GM21825 (cell line): ENCODE measurements at regions not wholly inside any gene's neighbourhood (a gene's known extent, or its start where the extent isn't known, plus 50 kb on each side); places are given as distances from the start of the nearest gene placed in this dataset.
"Not testable (repeated sequence)": the region's sequence is repeated elsewhere in the genome, so short reads cannot be mapped to it uniquely, and the experiment has no call there.

ENCODE experiments used
- ATAC-seq: cut with Tn5 transposase; IDR thresholded peaks from one replicate; pipeline ENCODE4 v1.9.1; 2021; ENCODE audit warnings: mild to moderate bottlenecking, moderate library complexity; ENCODE audit not compliant: unreplicated experiment

DNA sequence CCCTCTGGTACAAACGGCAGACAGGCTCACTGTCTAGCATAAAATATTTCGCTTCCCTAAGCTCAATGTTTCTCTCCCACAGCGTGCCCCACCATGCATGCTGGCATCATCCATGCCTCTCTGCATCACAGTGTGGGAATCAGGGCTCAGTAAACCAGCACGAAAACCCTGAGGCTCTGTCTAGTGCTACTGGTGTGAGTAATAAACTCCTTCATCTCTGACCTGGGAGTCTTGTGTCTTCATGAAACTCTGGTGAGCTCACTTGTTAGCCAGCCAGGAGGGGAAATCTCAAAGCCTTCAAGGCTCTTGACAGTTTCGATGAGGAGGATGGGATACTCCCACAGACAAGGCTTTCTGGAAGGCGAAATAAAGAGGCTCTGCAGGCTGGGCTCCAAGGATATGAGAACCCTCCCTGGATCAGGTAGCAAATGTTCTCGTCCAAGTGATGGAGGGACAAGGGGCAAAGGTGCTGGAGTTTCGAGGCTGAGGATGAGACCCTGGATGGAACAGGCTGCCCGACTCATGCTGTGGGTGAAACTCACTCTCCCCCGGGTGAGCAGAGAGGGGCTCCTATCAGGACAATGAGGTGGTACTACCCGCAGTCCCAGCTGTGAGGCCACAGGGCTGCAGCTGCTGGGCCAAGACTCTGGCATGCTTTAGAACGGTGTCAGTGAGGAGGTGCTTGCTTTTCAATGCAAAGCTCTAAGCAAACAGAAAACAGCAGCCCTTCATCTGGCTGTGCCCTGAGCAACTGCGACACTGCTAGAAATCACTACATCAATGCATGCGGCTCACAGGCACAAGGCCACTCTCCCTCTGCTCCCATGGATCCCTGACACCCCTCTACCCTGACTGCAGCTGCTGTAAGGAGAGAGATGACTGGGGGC is 69.3 kb downstream of the SHANK2 start:
- no peak for ATAC-seq

DNA sequence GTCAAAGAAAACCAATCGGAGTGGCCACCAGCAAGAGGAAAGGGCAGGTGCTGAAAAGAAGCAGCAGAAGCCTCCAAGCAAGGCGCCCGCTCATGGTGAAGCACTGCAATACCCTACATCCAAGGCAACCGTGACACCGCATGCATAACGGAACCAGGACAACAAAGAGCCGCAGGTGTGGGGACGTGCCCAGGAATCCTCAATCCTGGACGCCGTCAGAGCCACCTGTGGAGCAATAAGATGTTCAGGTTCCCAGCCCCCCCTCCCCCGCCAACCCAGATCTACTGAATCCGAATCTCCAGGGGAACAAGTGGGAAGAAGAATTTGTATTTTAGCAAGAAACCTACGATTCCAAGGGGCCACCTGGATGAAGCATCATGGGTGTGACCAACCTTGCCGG is 70.8 kb downstream of the SHANK2 start:
- ATAC-seq = no peak

DNA sequence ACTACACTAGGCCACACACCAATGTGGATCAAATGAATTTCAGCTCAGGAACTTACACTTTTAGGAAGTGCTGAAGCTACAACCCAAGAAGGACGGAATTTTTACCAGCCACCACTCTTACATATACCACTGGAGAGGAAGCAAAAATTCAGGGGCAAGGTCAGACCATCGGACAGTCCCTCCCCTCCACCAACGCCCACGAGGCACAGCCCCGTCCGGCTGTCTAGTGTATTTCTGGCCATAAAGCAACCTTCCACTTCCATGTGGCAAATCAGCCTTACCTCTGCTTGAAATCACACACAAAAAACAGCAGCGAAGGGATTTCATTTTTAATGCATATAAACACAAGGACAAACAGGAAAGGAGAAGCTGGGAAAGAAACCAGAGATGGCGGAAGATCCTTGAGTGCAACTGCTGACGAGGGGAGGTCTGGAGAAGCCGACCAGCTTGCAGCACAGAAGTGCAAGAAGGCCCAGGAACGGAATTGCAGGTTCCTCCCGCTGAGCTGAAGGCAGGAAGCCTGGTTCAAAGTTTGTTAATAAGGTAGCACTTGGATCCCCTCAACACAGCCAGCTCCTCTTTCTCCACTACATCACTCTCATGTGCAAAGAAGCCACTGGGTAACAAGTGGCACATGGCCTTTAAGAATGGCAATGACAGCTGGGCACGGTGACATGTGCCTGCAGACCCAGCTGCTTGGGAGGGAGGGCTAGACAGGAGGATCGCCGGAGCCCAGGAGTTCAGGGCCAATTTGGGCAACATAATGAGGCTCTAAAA is 71.5 kb downstream of the SHANK2 start:
- no peak for ATAC-seq

DNA sequence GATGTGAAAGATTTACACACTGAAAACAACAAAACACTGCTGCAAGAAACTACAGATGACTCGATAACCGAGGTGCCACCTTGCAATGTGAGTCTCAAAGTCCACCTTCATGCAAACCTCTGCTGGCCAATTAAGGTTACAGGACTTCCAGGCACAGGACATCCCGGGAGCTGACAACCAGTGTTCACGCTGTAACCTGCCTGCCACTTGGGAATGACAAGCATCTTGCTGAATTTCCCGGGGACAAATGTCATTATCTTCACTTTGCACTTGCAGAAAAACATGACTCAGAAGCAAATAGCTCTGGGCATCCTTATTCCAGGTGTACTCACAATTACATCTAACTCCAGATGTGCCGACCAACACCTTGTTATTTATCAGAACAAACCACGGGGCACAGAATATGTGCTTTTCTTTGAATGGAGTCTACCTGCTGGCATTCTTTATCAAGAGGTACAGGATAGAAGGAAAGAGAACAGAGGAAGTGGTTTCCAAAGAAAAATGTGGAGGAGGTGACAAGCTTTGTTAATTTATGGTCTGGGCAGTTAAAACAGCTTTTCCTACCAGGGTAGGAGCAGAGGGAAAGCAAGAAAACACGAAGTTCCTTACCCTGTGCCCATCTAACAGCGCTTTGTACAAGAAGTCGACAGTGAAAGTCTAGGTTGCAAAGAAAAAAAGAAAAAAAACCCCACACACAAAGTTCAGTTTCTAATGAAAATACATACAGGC is 72.3 kb downstream of the SHANK2 start:
- no peak for ATAC-seq

DNA sequence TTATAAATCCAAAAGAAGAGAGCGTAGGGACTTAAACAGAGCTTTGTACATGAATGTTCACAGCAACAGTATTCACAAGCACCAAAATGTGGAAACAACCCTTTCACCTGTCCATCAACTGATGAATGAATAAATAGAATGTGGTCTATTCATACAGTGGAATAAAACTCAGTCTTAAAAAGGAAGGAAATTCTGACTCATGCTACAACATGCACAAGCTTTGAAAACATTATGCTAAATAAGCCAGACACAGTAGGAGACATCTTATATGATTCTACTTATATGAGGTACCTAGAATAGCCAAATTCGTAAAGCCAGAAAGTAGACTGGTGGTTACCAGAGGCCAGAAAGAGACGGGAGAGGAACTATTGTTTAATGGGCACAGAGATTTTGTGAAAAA is 74.3 kb downstream of the SHANK2 start:
- no peak for ATAC-seq

DNA sequence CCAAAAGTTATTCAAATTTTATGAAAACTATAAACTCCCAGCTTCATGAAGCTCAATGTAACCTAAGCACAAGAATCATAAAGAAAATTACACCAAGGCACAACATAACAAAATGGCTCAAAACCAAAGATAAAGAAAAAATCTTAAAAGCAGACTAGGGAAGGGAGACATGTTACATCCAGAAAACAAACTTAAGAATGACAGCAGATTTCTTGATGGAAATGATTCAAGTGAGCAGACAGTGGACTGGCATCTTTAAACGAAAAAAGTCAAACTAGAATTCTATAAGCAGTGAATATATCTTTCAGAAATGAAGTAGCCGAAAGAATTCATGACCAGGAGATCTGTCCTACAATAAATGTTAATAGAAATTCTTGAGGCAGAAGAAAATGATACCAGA is 75.6 kb downstream of the SHANK2 start:
- ATAC-seq = no peak

DNA sequence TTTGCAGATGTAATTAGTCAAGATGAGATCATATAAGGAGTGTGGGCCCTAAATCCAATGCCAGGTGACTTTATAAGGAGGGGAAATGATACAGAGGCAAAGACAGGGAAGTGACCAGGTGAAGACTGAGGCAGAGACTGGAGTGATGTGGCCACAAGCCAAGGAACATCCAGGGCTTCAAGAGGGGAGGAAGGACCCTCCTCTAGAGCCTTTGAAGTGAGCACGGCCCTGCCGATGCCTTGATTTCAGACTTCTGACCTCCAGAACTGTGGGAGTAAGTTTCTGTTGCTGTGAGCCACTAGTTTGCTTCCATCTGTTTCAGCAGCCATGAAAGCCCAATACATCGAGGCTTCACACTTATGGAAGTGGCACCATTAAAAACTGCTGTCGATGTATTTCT is 78.7 kb downstream of the SHANK2 start:
- no peak for ATAC-seq

DNA sequence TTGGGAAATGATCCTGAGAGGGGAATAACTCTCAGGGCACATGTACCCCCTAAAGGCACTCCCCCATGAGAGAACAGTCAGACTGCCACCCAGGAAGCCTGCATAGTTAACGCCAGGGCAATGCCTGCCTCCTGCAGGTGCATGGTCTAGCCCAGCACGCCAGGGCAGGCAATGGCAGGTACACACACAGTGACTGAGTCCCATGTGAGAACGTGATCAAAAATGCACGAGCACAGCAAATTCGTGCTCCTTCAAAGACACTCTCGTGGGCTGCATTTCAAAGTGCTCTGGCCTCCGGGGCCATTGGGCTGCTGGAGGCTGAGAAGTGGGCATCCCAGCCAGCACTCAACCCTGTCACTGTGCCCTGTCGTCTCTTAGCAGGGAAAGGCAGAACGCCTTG is 79.7 kb downstream of the SHANK2 start:
- no peak for ATAC-seq

DNA sequence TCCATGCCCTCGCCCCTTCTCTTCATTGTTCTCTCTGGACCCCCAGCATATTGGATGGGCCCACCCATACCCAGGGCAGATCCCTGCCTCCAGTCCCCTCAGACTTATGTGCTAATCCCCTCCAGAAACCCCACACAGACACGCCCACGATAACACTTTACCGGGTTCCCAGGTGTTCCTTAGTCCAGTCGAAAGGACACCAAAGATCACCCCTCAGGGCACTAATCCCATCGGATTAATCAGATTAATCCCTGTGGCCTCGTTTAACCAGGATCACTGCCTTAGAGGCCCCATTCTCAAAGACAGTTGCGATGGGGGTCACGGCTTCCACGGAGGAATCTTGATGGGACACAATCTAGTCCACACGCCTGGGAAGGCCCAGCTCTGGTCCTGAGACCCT is 80.8 kb downstream of the SHANK2 start:
- no peak for ATAC-seq

DNA sequence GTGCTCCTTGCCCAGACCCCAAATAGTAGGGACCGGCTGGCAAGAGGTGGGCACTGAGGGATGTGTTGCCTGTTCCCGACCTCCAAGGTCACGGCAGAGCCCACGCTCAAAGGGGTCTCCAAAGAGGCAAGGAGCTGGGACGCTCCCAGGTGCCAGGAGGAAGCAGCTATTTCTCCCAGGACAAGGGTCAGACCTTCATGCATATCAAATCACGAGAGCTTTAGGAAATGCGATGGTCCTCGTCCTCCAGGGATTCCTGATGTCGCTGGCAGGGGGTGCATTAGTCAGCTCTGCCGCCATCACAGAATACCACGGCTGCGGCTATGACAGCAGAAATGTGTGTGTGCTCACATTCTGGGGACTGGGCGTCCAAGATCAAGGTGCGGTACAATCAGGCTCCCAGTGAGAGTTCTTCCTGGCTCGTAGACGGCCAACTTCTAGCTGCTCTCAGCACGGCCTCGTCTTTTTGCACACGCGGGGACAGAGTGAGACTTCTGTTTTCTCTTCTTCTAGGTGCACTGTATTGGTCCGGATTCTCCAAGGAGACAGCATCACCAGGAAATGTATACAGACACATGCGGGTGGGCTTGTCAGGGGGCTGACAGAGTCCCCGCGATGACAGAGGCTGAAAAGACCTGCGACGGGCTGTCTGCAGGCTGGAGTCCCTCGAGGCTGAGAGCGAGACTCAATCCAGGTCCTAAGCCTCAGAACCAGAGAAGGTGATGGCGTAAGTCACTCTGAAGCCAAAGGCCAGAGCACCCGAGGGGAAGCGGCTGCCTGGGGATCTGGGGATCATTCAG is 81.6 kb downstream of the SHANK2 start:
- ATAC-seq = no peak

DNA sequence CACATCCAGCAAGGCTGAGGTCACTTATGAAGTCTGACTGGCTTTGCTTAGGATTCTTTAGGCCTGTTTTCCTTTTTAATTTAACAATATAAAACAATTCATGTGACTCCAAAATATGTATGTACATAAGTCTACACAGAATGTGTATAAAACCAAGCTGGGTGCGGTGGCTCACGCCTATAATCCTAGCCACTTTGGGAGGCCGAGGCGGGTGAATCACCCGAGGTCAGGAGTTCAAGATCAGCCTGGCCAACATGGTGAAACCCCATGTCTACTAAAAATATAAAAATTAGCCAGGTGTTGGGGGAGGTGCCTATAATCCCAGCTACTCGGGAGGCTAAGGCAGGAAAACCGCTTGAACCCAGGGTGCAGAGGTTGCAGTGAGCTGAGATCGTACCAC is 83.1 kb downstream of the SHANK2 start:
- ATAC-seq = no peak

DNA sequence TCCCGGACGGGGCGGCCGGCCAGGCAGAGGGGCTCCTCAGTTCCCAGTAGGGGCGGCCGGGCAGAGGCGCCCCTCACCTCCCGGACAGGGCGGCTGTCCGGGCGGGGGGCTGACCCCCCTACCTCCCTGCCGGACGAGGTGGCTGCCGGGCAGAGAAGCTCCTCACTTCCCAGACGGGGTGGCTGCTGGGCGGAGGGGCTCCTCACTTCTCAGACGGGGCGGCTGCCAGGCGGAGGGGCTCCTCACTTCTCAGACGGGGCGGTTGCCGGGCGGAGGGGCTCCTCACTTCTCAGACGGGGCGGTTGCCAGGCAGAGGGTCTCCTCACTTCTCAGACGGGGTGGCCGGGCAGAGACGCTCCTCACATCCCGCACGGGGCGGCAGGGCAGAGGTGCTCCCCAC is 84.6 kb downstream of the SHANK2 start:
- not testable (repeated sequence) for ATAC-seq

DNA sequence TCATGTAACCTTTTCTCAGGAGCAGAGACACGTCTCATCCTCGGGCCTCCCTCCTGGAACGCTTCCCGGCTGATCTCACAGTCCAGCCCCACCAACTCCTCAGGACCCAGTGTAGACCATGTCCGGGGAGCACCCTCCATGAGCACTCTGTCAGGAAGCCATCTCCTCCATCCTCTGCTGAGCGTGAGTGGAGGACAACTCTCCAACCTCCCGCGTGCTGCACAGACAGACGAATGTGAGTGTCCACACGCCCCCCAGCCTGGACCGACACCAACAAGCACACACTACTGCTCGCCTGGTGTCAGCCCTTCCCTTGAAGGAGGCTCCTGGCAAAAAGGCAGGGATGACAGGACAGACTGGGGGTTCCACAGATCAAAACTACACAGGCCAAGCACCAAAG is 86.6 kb downstream of the SHANK2 start:
- ATAC-seq = no peak

DNA sequence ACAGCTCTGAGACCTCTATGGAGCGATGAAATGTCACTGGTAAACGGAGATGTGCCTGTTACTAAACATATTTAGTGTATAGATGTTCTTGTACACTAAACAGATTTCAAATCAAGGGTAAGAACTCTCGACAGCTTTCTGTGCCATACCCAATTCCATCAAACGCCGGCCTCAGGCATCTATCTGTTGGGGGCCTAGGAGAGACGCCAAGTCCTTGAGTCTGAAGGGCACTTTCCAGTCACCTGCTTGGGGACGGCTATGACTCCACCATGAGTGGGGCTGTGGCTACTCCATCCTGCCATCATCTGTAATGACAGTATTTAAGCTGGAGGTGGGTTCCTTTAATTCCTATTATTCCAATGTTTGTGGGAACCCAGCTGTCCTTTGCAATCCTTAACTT is 87.8 kb downstream of the SHANK2 start:
- no peak for ATAC-seq

DNA sequence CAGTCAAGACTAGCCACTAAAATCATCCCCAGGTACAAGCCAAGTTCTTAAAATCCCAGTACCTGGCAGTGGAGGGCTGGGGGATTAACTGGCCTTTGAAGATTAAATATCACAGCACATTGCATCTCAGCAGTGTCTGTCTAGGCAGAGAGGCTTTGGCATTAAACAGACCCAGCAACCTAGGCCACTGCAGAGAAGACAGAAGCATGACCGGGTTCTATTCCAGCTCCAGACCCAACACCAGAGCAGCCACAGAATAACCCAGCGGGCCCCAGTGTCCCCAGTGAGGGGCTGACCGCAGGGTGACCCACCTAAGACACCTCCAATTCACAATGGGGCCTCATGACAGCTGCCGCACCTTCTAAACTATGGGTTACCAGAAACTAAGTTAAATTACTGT is 88.2 kb downstream of the SHANK2 start:
- no peak for ATAC-seq

DNA sequence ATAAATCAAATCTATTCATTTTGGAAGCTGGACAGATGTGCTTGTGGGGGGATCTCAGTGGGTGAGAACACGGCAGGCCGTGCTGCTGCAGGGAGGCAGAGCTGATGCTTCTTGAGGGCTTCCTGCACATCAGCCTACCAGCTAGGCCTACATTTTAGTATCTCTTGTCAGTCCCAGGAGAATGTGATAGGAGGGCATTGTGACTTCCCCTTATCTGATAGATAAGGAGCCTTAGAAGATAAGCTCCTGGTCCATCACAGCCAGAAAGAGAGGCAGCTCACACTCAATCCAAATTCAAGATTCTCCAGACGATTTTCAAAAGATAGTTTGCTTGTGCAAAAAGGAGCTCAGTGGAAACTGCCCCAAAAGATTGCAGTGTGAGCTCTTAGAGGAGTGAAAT is 89.0 kb downstream of the SHANK2 start:
- no peak for ATAC-seq

DNA sequence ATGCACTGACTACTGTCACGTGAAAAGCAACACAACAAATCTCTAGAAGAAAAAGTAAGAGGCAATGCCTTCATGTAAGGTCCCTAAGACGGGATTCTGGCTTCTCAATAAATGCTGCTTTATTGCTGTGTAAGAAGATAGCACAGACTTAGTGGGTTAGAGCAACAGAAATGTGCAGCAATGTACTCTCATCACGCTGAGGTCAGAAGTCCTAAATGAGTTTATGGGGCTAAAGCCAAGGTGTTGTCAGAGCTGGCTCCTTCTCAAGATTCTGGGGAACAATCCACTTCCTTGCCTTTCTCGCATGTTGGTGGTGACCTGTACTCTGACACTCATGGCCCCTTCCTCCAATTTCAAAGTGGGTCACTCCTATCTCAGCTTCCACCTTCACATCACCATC is 93.4 kb downstream of the SHANK2 start:
- no peak for ATAC-seq

DNA sequence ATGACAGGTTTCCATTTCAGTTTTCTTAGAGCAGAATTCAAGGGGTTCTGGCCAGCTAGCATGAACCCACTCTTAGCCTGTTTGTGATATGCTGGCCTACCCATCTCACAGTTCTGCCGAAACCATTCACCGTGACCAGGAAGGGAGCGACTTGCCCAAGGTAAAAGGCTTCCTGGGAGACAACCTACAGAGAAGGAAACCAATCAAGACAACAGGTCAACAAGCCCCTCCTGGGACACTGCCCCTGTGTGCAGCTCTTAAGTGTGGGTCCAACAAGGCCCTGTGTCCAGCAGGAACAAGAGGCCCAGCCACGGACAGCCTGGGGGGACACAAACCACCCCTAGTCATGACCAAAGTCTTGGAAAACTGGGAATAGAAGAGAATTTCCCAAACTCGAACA is 94.7 kb downstream of the SHANK2 start:
- not testable (repeated sequence) for ATAC-seq

DNA sequence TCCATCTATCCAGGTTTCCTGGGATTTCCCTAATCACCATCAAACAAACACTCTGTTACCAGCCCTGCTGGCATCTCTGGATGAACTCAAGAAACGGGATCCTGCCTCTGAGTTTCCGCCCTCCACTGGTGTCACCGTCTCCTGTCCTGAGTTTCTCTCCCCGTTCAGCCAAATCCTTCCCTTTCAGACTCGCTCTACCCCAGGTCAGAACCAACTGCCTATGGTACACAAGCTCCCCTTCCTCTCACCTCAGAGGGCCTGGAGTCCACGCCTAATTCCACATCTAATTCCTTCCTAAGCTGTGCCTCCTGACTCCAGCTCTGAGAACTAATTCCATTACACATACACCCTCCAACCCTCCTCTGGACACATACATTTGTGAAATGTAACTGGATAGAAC is 96.1 kb downstream of the SHANK2 start:
- no peak for ATAC-seq

DNA sequence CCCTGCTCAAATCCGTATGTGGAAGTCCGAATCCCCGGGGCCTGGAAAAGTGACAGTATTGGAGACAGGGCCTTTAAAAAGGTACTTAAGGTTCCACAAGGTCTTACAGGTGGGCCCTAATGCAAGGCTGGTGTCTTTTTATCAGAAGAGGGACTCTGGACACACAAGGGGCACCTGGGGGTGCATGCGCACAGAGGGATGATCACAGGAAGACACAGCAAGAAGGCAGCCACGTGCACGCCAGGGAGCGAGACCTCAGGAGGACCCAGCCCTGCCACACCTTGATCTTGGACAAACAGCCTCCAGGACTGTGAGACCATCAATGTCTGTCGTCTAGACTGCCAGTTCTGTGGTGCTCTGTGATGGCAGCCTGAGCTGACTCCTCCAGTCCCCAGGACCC is 96.5 kb downstream of the SHANK2 start:
- ATAC-seq = no peak

DNA sequence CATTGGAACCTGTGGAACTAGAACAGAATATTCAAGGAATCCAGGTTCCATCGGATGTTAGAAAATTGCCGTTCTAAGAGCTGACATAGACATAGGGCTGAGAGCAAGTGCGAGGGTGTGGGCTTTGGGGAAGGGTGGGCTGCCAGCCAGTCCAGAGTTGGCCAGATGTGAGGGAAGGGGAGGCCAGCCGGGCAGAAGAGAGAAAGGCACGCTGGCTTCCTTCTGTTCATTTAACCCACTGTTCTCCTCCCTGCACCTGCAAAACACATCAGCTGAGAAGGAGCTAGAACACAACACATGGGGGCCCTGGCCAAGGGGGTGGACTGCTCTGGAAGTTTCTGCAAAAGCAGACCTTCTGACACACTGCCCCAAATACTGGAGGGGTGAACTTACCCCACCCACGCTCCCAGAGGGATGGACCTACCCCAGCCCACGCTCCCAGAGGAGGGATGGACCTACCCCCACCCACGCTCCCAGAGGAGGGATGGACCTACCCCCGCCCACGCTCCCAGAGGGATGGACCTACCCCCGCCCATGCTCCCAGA is 98.0 kb downstream of the SHANK2 start:
- ATAC-seq = no peak
